Right atrium auricular region (tissue), 2 donors: ENCODE measurements at regions not wholly inside any gene's neighbourhood (a gene's known extent, or its start where the extent isn't known, plus 50 kb on each side); places are given as distances from the start of the nearest gene placed in this dataset.

ENCODE experiments used
- DNase-seq: peaks from one replicate; pipeline ENCODE4 v3.0.0-alpha.2; 2019; ENCODE audit warnings: low spot score
- H3K27ac ChIP-seq, 2 donors: fragments of 200-600 bp; sonication (generic); 1 replicate in 1 of 2; 2 replicates in 1 of 2; pipeline ENCODE4 v1.5.1; 2016 to 2019
- H3K27me3 ChIP-seq, 2 donors: fragments of 200-600 bp; sonication (generic); one replicate each; pipeline versions ENCODE4 v1.5.1 to v1.6.0; 2017 to 2019
- H3K36me3 ChIP-seq: fragments of 200-600 bp; sonication (generic); one replicate; pipeline ENCODE4 v1.5.1; 2016
- H3K4me1 ChIP-seq, 2 donors: fragments of 200-600 bp; sonication (generic); one replicate each; pipeline versions ENCODE4 v1.5.1 to v1.6.0; 2017 to 2019
- H3K4me3 ChIP-seq, 2 donors: fragments of 200-600 bp; sonication (generic); 1 replicate in 1 of 2; 2 replicates in 1 of 2; pipeline ENCODE4 v1.5.1; 2017 to 2019; ENCODE audit warnings: mild to moderate bottlenecking in 1 of 2, moderate library complexity in 1 of 2
- H3K9me3 ChIP-seq, 2 donors: fragments of 200-600 bp; sonication (generic); one replicate each; pipeline ENCODE4 v1.5.1; 2019
- CTCF ChIP-seq, 2 donors: fragments of 200-600 bp; sonication (generic); IDR thresholded peaks; one replicate each; pipeline ENCODE4 v1.5.1; 2019; ENCODE audit warnings: antibody characterized with exemption in 2 of 2

- DNase-seq = no peak
- TF ChIP-seq CTCF (IDR thresholded peaks at IDR 0.05) = no peak
- no peaks in the 10 kb centered on the region for H3K27me3 ChIP-seq
- no peaks in the 10 kb centered on the region for H3K36me3 ChIP-seq
- no peaks in the 10 kb centered on the region for H3K9me3 ChIP-seq
- no peak overlapping the region for H3K4me3 ChIP-seq
- H3K27ac ChIP-seq = no peak overlapping the region
- H3K4me1 ChIP-seq = no peaks in the 10 kb centered on the region
Measured at GRCh38 chr7:19871102-19871501, 97.7 kb upstream of the TMEM196 start.

GRCh38 chr7:19869979-19870378 is 96.6 kb upstream of the TMEM196 start:
- Histone ChIP-seq H3K9me3 (no peaks in the 10 kb centered on the region), H3K27me3 (no peaks in the 10 kb centered on the region), H3K27ac (no peak overlapping the region), H3K4me1 (no peaks in the 10 kb centered on the region), H3K36me3 (no peaks in the 10 kb centered on the region), H3K4me3 (no peak overlapping the region)
- DNase-seq = no peak
- no peak for TF ChIP-seq CTCF (IDR thresholded peaks at IDR 0.05)

GRCh38 chr7:19853261-19853832 is 79.9 kb upstream of the TMEM196 start:
- no peak for TF ChIP-seq CTCF (IDR thresholded peaks at IDR 0.05)
- no peaks in the 10 kb centered on the region for H3K9me3 ChIP-seq
- no peak overlapping the region for H3K4me3 ChIP-seq
- DNase-seq = no peak
- no peaks in the 10 kb centered on the region for H3K4me1 ChIP-seq
- H3K36me3 ChIP-seq = no peaks in the 10 kb centered on the region
- H3K27me3 ChIP-seq = no peaks in the 10 kb centered on the region
- H3K27ac ChIP-seq = no peak overlapping the region

GRCh38 chr7:19852192-19852591 is 78.8 kb upstream of the TMEM196 start:
- Histone ChIP-seq H3K4me3 (no peak overlapping the region), H3K36me3 (no peaks in the 10 kb centered on the region), H3K4me1 (no peaks in the 10 kb centered on the region), H3K9me3 (no peaks in the 10 kb centered on the region), H3K27ac (no peak overlapping the region), H3K27me3 (no peaks in the 10 kb centered on the region)
- no peak for TF ChIP-seq CTCF (IDR thresholded peaks at IDR 0.05)
- DNase-seq = no peak

- no peak for DNase-seq
- Histone ChIP-seq H3K27ac (no peak overlapping the region), H3K36me3 (no peaks in the 10 kb centered on the region), H3K27me3 (no peaks in the 10 kb centered on the region), H3K4me1 (no peaks in the 10 kb centered on the region), H3K9me3 (no peaks in the 10 kb centered on the region), H3K4me3 (no peak overlapping the region)
- TF ChIP-seq CTCF (IDR thresholded peaks at IDR 0.05) = no peak
Measured at GRCh38 chr7:19851504-19851903, 78.1 kb upstream of the TMEM196 start.

GRCh38 chr7:19834566-19834965 is 61.1 kb upstream of the TMEM196 start:
- Histone ChIP-seq H3K9me3 (no peaks in the 10 kb centered on the region), H3K36me3 (no peaks in the 10 kb centered on the region), H3K4me1 (no peaks in the 10 kb centered on the region), H3K4me3 (no peak overlapping the region), H3K27ac (no peak overlapping the region), H3K27me3 (no peaks in the 10 kb centered on the region)
- DNase-seq = no peak
- no peak for TF ChIP-seq CTCF (IDR thresholded peaks at IDR 0.05)
